ENCODE measurements at regions not wholly inside any gene's neighbourhood (a gene's known extent, or its start where the extent isn't known, plus 50 kb on each side); places are given as distances from the start of the nearest gene placed in this dataset.

GRCh38 chr5:170442921-170443320 lies 53.8 kb upstream of the KCNMB1 start:
- Histone ChIP-seq H4K20me1 (ENCODE audit: low read length) (no peaks in the 10 kb centered on the region), H3K36me3 (ENCODE audit: low read depth, low read length) (no peaks in the 10 kb centered on the region), H3K27me3 (ENCODE audit: low read length) (no peaks in the 10 kb centered on the region), H3K27ac (ENCODE audit: low read length) (no peak overlapping the region), H3F3A (ENCODE audit: low read length, unreplicated experiment) (no peaks in the 10 kb centered on the region), H3K79me2 (ENCODE audit: low read length) (no peaks in the 10 kb centered on the region), H3K9me3 (ENCODE audit: low read length) (no peaks in the 10 kb centered on the region), H3K9ac (ENCODE audit: low read length) (no peak overlapping the region), H3K4me3 (ENCODE audit: low read length) (no peak overlapping the region), H3K9me2 (replicated peaks; ENCODE audit: low read length) (no peaks in the 10 kb centered on the region), H3K4me1 (ENCODE audit: insufficient read depth, low read length) (no peaks in the 10 kb centered on the region), H3K4me2 (ENCODE audit: low read length) (no peak overlapping the region), H2AFZ (ENCODE audit: low read length) (no peak overlapping the region)
- no peak for DNase-seq
- ATAC-seq = no peak
- ChIA-PET CTCF (no interaction called here), POLR2A (ENCODE audit: unreplicated experiment) (no interaction called here)
- TF ChIP-seq CTCF (conservative IDR thresholded peaks at IDR 0.05; ENCODE audit: low read depth, low read length) = no peak
- no peak for TF ChIP-seq EZH2 (IDR thresholded peaks at IDR 0.05; ENCODE audit: low read length, unreplicated experiment)
- TF ChIP-seq EZH2phosphoT487 (IDR thresholded peaks at IDR 0.05; ENCODE audit: borderline replicate concordance, low read length) = no peak
- no TSS peak for BruUV-seq (replicated peaks)
- intact Hi-C loops (cut with micrococcal nuclease) = no loop called here

- Histone ChIP-seq H3K27me3 (ENCODE audit: low read length) (no peaks in the 10 kb centered on the region), H3K79me2 (ENCODE audit: low read length) (no peaks in the 10 kb centered on the region), H3K9ac (ENCODE audit: low read length) (no peak overlapping the region), H3K9me2 (replicated peaks; ENCODE audit: low read length) (no peaks in the 10 kb centered on the region), H2AFZ (ENCODE audit: low read length) (no peak overlapping the region), H3F3A (ENCODE audit: low read length, unreplicated experiment) (no peaks in the 10 kb centered on the region), H3K4me3 (ENCODE audit: low read length) (no peak overlapping the region), H3K9me3 (ENCODE audit: low read length) (no peaks in the 10 kb centered on the region), H4K20me1 (ENCODE audit: low read length) (no peaks in the 10 kb centered on the region), H3K36me3 (ENCODE audit: low read depth, low read length) (no peaks in the 10 kb centered on the region), H3K4me2 (ENCODE audit: low read length) (no peak overlapping the region), H3K27ac (ENCODE audit: low read length) (no peak overlapping the region), H3K4me1 (ENCODE audit: insufficient read depth, low read length) (no peaks in the 10 kb centered on the region)
- ChIA-PET POLR2A (ENCODE audit: unreplicated experiment) (no interaction called here), CTCF (no interaction called here)
- TF ChIP-seq EZH2 (IDR thresholded peaks at IDR 0.05; ENCODE audit: low read length, unreplicated experiment) = no peak
- TF ChIP-seq CTCF (conservative IDR thresholded peaks at IDR 0.05; ENCODE audit: low read depth, low read length) = no peak
- no peak for TF ChIP-seq EZH2phosphoT487 (IDR thresholded peaks at IDR 0.05; ENCODE audit: borderline replicate concordance, low read length)
- no peak for DNase-seq
- BruUV-seq (replicated peaks) = no TSS peak
- no peak for ATAC-seq
- intact Hi-C loops (cut with micrococcal nuclease) = no loop called here
Measured at GRCh38 chr5:170442391-170442790, 53.2 kb upstream of the KCNMB1 start.

- H4K20me1 ChIP-seq (ENCODE audit: low read length) = no peaks in the 10 kb centered on the region
- no peaks in the 10 kb centered on the region for H3F3A ChIP-seq (ENCODE audit: low read length, unreplicated experiment)
- H3K4me3 ChIP-seq (ENCODE audit: low read length) = no peak overlapping the region
- no peaks in the 10 kb centered on the region for H3K9me3 ChIP-seq (ENCODE audit: low read length)
- no peak overlapping the region for H3K27ac ChIP-seq (ENCODE audit: low read length)
- H3K4me1 ChIP-seq (ENCODE audit: insufficient read depth, low read length) = no peaks in the 10 kb centered on the region
- intact Hi-C loops (cut with micrococcal nuclease) = no loop called here
- H3K9ac ChIP-seq (ENCODE audit: low read length) = no peak overlapping the region
- BruUV-seq (replicated peaks) = no TSS peak
- H3K79me2 ChIP-seq (ENCODE audit: low read length) = no peaks in the 10 kb centered on the region
- no peak for ATAC-seq
- DNase-seq = no peak
- no peak overlapping the region for H2AFZ ChIP-seq (ENCODE audit: low read length)
- no peaks in the 10 kb centered on the region for H3K36me3 ChIP-seq (ENCODE audit: low read depth, low read length)
- ChIA-PET CTCF (no interaction called here), POLR2A (ENCODE audit: unreplicated experiment) (no interaction called here)
- no peak overlapping the region for H3K4me2 ChIP-seq (ENCODE audit: low read length)
- H3K9me2 ChIP-seq (replicated peaks; ENCODE audit: low read length) = no peaks in the 10 kb centered on the region
- TF ChIP-seq CTCF (conservative IDR thresholded peaks at IDR 0.05; ENCODE audit: low read depth, low read length) (no peak), EZH2phosphoT487 (IDR thresholded peaks at IDR 0.05; ENCODE audit: borderline replicate concordance, low read length) (no peak), EZH2 (IDR thresholded peaks at IDR 0.05; ENCODE audit: low read length, unreplicated experiment) (no peak)
- no peaks in the 10 kb centered on the region for H3K27me3 ChIP-seq (ENCODE audit: low read length)
Measured at GRCh38 chr5:170441393-170441784, 52.2 kb upstream of the KCNMB1 start.

All from PC-3 (cell line).